GM18498 (cell line): ENCODE measurements at regions not wholly inside any gene's neighbourhood (a gene's known extent, or its start where the extent isn't known, plus 50 kb on each side); places are given as distances from the start of the nearest gene placed in this dataset.

ENCODE experiments used
- ATAC-seq: cut with Tn5 transposase; IDR thresholded peaks from one replicate; pipeline ENCODE4 v1.9.1; 2021; ENCODE audit warnings: mild to moderate bottlenecking, moderate library complexity; ENCODE audit not compliant: unreplicated experiment

- no peak for ATAC-seq
Measured at GRCh38 chr12:116401565-116401964, 124.1 kb upstream of the MED13L start.

GRCh38 chr12:116402163-116402939 is 124.9 kb upstream of the MED13L start:
- no peak for ATAC-seq

GRCh38 chr12:116403546-116403945 is 126.1 kb upstream of the MED13L start:
- no peak for ATAC-seq

- no peak for ATAC-seq
Measured at GRCh38 chr12:116404247-116404646, 126.8 kb upstream of the MED13L start.

- no peak for ATAC-seq
Measured at GRCh38 chr12:116404913-116405611, 127.6 kb upstream of the MED13L start.

GRCh38 chr12:116406529-116406928 is 129.0 kb upstream of the MED13L start:
- ATAC-seq: no peak

GRCh38 chr12:116408489-116409250 is 131.2 kb upstream of the MED13L start:
- ATAC-seq: no peak

GRCh38 chr12:116411977-116412376 is 134.5 kb upstream of the MED13L start:
- no peak for ATAC-seq

- no peak for ATAC-seq
Measured at GRCh38 chr12:116414891-116415290, 137.4 kb upstream of the MED13L start.

- ATAC-seq: no peak
Measured at GRCh38 chr12:116415408-116416108, 138.1 kb upstream of the MED13L start.

GRCh38 chr12:116416166-116416565 is 138.7 kb upstream of the MED13L start:
- no peak for ATAC-seq

- ATAC-seq: no peak
Measured at GRCh38 chr12:116418551-116418950, 140.6 kb upstream of the MAP1LC3B2 start.

- ATAC-seq: no peak
Measured at GRCh38 chr12:116420227-116420880, 138.8 kb upstream of the MAP1LC3B2 start.

- ATAC-seq: no peak
Measured at GRCh38 chr12:116421785-116422538, 137.2 kb upstream of the MAP1LC3B2 start.

- ATAC-seq: no peak
Measured at GRCh38 chr12:116423094-116423493, 136.1 kb upstream of the MAP1LC3B2 start.

GRCh38 chr12:116425256-116426193 is 133.7 kb upstream of the MAP1LC3B2 start:
- ATAC-seq: no peak

GRCh38 chr12:116426391-116427136 is 132.6 kb upstream of the MAP1LC3B2 start:
- ATAC-seq: no peak
